SKM-1 treated with dmso at 0.1 percent for 144 hours (cell line): ENCODE measurements at regions not wholly inside any gene's neighbourhood (a gene's known extent, or its start where the extent isn't known, plus 50 kb on each side); places are given as distances from the start of the nearest gene placed in this dataset.
"Not testable (repeated sequence)": the region's sequence is repeated elsewhere in the genome, so short reads cannot be mapped to it uniquely, and the experiment has no call there.

Source experiments
- DNase-seq: peaks from one replicate; lab custom pipeline; 2025; ENCODE audit not compliant: unreplicated experiment; lab: John Stamatoyannopoulos, UW

DNA sequence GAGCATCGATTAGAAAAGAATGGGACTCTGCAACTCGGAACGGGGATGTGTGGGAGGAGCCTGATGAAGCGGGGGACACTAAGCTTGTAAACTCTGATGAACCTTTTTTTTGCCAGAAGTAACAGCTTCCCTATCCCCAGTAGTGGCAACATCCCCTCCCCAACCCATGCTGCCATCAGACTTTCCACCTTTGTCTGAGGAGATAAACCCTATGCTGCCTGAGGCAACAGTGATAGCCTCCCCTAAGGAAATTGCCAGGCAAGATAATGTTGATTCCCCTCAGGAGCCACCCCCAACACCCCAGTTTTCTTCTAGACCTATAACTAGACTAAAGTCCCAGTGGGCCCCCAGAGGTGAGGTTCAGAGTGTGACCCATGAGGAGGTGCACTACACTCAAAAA is 173.7 kb downstream of the AKR1D1 start:
- no peak for DNase-seq

DNA sequence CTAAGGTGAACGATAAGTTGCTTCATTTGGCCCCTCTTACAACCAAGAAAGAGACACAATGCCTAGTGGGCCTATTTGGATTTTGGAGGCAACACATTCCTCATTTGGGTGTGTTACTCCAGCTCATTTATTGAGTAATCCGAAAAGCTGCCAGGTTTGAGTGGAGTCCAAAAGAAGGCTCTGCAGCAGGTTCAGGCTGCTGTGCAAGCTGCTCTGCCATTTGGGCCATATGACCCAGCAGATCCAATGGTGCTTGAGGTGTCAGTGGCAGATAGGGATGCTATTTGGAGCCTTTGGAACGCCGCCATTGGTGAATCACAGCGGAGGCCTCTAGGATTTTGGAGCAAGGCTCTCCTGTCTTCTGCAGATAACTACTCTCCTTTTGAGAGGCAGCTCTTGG is 176.4 kb downstream of the AKR1D1 start:
- DNase-seq = not testable (repeated sequence)

DNA sequence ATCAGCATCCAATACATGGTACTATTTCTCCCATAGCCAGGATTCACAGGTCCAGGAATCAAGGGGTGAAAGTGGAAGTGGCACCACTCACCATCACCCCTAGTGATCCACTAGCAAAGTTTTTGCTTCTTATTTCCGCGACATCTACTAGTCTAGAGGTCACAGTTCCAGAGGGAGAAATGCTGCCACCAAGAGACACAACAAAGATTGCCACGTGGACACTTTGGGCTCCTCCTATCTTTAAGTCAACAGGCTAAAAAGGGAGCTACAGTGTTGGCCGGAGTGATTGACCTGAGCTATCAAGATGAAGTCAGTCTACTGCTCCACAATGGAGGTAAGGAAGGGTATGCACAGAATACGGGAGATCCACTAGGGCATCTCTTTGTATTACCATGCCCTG is 178.2 kb downstream of the AKR1D1 start:
- DNase-seq = no peak

GRCh38 chr7:138257459-138258196 is 181.4 kb downstream of the AKR1D1 start:
- DNase-seq = peak; percentile 94

GRCh38 chr7:138258197-138258559 is 181.9 kb downstream of the AKR1D1 start:
- DNase-seq = no peak

DNA sequence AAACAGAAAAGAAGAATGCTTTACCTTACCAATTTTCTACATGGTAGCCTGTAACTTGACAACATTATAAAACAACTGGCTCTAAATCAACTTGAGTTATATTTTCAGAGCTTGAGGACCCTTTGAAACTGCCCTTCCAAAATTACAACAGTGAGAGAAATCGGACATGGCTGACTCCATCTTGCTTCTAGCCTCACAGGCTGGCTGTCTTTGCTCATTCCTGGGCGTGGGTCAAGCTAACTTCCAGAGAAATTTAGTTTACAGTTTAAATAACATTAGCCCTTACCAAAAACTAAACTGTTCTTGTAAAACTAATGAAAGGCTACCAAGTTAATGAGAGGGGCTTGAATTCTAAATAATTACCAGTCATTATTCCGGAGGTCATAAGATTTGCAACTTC is 183.4 kb downstream of the AKR1D1 start:
- no peak for DNase-seq

GRCh38 chr7:138267934-138268333 is 191.7 kb downstream of the AKR1D1 start:
- DNase-seq = no peak

- no peak for DNase-seq
Observed at GRCh38 chr7:138276891-138277290, 183.2 kb upstream of the TRIM24 start.

- DNase-seq = no peak
Observed at GRCh38 chr7:138278601-138279000, 181.5 kb upstream of the TRIM24 start.

DNA sequence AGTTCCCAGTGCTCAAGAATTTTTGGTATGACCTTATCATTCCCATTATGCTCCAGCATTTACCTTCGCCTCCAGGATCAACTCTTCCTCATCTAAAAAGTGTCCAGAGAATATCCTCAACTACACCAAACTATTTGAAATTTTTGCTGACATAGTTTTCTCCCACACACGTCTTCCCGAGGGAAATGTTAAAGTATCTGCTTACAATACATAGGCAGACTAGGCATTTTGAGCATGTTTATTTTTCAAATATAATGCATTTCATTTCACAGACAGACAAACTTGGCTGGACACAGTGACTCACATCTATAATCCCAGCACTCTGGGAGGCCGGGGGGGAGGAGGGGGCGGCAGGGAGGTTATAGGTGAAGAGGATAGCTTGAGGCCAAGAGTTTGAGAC is 177.1 kb upstream of the TRIM24 start:
- no peak for DNase-seq

GRCh38 chr7:138285129-138285528 is 174.9 kb upstream of the TRIM24 start:
- DNase-seq = no peak

DNA sequence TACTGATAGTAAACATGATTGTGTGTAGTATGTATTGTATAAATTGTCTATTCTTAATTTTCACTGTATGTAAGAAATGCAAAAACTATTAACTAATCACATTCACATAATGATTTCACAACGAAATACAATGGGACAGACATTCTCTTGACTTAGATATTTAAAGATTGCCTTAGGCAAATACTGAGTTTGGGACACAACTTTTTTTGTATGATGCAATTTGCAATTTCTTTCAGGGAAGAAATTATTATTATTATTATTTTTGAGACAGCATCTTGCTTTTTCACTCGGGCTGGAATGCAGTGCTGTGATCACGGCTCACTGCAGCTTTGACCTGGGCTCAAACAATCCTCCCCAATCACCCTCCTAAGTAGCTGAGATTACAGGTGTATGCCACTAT is 173.2 kb upstream of the TRIM24 start:
- DNase-seq = no peak

GRCh38 chr7:138287549-138287948 is 172.5 kb upstream of the TRIM24 start:
- DNase-seq = no peak

GRCh38 chr7:138289082-138289481 is 171.0 kb upstream of the TRIM24 start:
- DNase-seq = no peak

GRCh38 chr7:138289864-138290263 is 170.2 kb upstream of the TRIM24 start:
- DNase-seq = no peak

GRCh38 chr7:138292951-138293350 is 167.1 kb upstream of the TRIM24 start:
- no peak for DNase-seq

DNA sequence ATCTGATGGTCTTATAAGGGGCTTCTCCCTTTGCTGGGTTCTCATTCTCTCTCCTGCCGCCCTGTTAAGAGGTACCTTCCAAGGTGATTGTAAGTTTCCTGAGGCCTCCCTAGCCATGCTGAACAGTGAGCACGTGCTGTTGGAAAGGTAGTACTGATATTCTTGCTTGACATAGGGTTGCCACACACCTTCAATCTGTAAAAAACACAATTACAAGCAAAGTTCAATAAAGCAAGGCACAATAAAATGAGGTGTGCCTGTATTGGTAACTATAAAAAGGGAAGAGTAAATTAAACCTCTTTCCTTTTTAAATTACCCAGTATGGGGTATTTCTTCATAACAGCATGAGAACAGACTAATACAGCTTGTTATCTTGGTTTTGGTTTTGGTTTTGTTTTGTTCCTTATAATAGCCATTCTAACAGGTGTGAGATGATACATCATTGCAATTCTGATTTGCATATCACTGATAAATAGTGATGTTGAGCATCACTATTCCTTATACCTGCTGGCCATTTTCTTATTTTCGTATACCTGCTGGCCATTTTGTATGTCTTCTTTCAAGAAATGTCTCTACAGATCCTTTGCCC is 164.9 kb upstream of the TRIM24 start:
- DNase-seq = no peak

DNA sequence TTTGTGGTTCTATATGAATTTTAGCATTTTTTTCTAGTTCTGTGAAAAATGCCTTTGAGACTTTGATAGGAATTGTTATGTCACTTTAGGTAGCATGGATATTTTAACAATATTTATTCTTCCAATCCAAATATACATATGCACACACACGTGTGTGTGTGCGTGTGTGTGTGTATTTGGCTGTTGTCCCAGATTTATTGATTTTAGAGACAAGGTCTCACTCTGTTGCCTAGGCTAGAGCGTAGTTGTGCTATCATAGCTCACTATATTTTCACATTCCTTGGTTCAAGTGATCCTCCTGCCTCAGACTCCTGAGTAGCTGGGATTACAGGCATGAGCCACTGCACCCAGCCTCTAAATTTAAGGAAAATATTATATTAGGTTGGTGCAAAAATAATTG is 162.5 kb upstream of the TRIM24 start:
- DNase-seq = no peak

DNA sequence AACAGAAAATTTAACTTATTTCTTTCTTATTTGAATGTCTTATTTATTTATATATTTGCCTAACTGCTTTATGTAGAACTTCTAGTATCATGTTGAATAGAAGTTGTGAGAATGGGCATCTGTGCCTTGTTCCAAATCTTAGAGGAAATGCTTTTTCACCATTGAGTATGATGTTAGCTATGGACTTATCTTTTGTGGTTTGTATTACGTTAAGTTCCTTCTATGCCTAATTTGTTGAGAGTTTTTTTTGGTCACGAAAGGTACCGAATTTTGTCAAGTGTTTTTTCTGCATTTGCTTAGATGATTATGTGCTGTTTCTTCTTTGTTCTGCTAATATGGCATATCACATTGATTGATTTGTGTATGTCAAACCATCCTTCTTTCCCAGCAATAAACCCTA is 161.0 kb upstream of the TRIM24 start:
- DNase-seq = peak; percentile 45

- DNase-seq = no peak
Observed at GRCh38 chr7:138303230-138304070, 156.6 kb upstream of the TRIM24 start.

- no peak for DNase-seq
Observed at GRCh38 chr7:138304071-138304320, 156.1 kb upstream of the TRIM24 start.

DNA sequence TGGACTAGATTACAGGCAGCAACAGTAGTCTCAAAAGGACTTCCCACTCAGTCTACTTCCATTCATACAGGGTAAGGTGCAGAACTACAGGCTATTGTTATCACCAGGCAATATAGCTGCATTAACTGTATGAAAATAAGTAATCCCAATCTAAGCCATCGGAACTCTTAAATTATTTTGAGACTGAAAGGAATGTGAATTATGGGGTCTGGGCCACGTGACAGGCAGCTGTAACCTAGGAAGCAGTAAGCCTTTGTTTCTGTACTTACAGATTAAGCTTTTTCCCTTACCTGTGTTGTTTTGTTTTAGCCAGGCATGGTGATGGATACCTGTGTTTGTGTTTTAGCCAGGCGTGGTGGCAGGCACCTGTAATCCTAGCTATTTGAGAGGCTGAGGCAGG is 152.4 kb upstream of the TRIM24 start:
- no peak for DNase-seq
